ENCODE measurements at regions not wholly inside any gene's neighbourhood (a gene's known extent, or its start where the extent isn't known, plus 50 kb on each side); places are given as distances from the start of the nearest gene placed in this dataset.
"Not testable (repeated sequence)": the region's sequence is repeated elsewhere in the genome, so short reads cannot be mapped to it uniquely, and the experiment has no call there.

DNA sequence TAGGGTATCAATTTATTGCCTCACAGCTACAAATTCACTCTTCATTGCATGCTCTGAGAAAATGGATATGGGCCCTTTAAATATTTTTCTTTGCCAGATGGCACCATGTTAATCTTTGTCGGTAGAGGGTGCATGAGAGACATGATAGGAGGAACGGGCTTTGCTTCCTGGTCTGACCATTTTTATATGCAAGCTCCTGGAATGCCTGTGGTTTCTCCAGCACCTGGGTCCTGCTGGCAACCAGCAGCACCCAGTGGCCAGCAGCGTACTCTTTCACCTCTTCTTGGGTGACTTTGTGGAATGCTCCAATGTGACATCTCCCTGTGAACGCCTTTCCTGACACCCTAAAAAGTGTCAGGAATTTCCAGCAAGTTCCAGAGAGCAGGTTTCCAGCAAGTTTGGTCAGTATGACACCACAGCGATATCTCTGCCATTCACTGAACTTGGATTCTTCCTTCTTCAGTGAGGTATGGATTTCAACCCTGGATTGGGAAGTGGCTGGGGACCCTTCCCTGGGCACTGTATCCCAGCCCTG, 140.3 kb upstream of the PGRMC2 start:
- TF ChIP-seq ZFX (IDR thresholded peaks at IDR 0.05): no peak
- peak; percentile 79 for TF ChIP-seq CTCF (conservative IDR thresholded peaks at IDR 0.05)

GRCh38 chr4:128424527-128425497, 137.2 kb upstream of the PGRMC2 start:
- H3K27ac ChIP-seq: no peak overlapping the region
- no peak for TF ChIP-seq CTCF (conservative IDR thresholded peaks at IDR 0.05)
- TF ChIP-seq ZFX (IDR thresholded peaks at IDR 0.05): no peak

More for the DNA sequence above, 140.3 kb upstream of the PGRMC2 start:
- peak overlapping the region; percentile 42 for H3K27ac ChIP-seq

- not testable (repeated sequence) for H3K27ac ChIP-seq
These were observed 134.7 kb upstream of the PGRMC2 start for GRCh38 chr4:128422296-128422695.

- no peak for TF ChIP-seq CTCF (conservative IDR thresholded peaks at IDR 0.05)
- TF ChIP-seq ZFX (IDR thresholded peaks at IDR 0.05): no peak
- no peak overlapping the region for H3K27ac ChIP-seq
These were observed 129.3 kb upstream of the PGRMC2 start for GRCh38 chr4:128416921-128417320.

GRCh38 chr4:128410037-128410436, 122.4 kb upstream of the PGRMC2 start:
- no peak overlapping the region for H3K27ac ChIP-seq
- TF ChIP-seq ZFX (IDR thresholded peaks at IDR 0.05): no peak
- no peak for TF ChIP-seq CTCF (conservative IDR thresholded peaks at IDR 0.05)

DNA sequence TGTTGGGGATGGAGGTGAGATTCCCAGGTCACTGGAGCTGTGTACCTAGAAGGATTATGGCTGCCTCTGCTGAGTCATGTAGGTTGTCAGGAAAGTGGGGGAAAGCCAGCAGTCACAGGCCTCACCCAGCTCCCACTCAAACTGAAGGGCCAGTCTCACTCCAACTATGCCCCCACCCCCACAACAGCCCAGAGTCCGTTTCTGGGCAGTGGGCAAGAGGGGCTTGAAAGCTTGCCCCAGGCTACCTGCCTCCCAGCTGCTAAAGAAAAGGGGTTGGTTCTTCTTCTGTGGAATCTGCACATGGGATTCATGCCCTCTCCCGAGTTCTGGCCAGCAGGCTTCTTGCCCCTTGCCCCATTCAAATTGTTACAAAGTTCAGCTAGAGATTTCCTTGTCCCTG, 116.0 kb upstream of the PGRMC2 start:
- TF ChIP-seq CTCF (conservative IDR thresholded peaks at IDR 0.05) (no peak), ZFX (IDR thresholded peaks at IDR 0.05) (no peak)
- H3K27ac ChIP-seq: no peak overlapping the region

DNA sequence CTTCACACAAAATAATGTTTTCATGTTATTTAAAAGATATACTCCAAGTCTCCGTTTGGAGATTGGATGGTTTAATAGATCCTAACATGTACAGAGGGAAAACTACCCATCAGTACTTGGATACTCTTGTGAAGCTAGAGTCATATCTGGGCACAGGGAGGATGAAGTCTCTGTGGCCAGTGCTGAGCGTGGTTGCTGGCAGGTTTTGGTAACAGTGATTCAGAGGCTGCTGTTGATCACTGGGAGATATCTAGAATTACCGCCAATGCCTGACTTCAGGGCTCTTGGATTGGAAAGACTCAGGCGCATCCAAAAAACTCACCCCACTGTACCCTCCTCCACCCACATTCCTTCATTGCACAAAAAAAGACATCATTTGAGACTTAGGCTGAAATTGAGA, 107.2 kb upstream of the PGRMC2 start:
- TF ChIP-seq CTCF (conservative IDR thresholded peaks at IDR 0.05): no peak
- TF ChIP-seq ZFX (IDR thresholded peaks at IDR 0.05): no peak
- no peak overlapping the region for H3K27ac ChIP-seq
